ENCODE measurements at regions not wholly inside any gene's neighbourhood (a gene's known extent, or its start where the extent isn't known, plus 50 kb on each side); places are given as distances from the start of the nearest gene placed in this dataset.

DNA sequence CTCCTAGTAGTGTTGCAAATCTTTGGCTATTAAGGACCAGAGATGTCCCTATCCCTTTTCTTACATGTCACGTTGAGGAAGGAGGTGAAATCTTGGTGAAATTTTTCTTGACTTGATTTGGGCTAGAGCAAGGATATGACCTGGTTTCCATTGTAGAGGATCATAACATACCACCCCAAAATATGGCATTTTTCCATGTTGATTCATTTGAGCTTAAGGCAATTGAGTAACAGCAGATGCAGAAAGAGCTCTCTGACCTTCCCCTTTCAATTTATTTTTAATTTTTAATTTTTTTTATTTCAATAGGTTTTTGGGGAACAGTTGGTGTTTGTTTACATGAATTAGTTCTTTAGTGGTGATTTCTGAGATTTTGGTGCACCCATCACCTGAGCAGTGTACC lies 61.2 kb upstream of the MAP1B start:
- TF ChIP-seq TAF1 (IDR thresholded peaks at IDR 0.05; ENCODE audit: borderline replicate concordance, insufficient read depth, low read length) (no peak), POLR2AphosphoS5 (IDR thresholded peaks at IDR 0.05; ENCODE audit: low read depth, low read length) (no peak), SIN3A (IDR thresholded peaks at IDR 0.05; ENCODE audit: borderline replicate concordance, insufficient read depth, low read length) (no peak)

Measured in PFSK-1 (cell line).